CD4-positive, alpha-beta T cell treated with Interleukin-10 for 1 hour (primary cell): ENCODE measurements at regions not wholly inside any gene's neighbourhood (a gene's known extent, or its start where the extent isn't known, plus 50 kb on each side); places are given as distances from the start of the nearest gene placed in this dataset.

ENCODE experiments used
- DNase-seq: peaks from one replicate; pipeline ENCODE4 v3.0.0-alpha.2; 2020

- DNase-seq = no peak
Observed at GRCh38 chr1:56180520-56181190, 398.7 kb downstream of the PLPP3 start.

GRCh38 chr1:56179543-56179942 is 399.8 kb downstream of the PLPP3 start:
- DNase-seq = no peak

DNA sequence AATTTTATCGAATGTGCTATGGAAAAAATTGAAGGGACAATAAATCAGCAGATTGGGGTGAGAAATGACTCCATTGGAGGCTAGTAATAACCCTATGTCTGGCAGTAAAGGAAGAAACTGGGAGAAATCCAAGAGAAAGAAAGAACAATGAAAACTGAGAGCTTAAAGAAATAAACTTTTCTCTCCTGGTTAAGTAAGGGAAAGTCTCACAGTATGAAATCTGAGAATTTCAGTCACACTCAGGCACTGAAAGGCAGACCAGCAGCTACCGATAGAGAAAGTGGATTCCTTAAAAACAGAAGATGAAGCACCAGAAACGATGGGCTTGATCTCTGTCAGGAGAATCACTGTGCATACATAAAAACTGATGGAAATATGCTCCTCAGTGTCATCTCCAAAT is 404.2 kb downstream of the PLPP3 start:
- DNase-seq = no peak

DNA sequence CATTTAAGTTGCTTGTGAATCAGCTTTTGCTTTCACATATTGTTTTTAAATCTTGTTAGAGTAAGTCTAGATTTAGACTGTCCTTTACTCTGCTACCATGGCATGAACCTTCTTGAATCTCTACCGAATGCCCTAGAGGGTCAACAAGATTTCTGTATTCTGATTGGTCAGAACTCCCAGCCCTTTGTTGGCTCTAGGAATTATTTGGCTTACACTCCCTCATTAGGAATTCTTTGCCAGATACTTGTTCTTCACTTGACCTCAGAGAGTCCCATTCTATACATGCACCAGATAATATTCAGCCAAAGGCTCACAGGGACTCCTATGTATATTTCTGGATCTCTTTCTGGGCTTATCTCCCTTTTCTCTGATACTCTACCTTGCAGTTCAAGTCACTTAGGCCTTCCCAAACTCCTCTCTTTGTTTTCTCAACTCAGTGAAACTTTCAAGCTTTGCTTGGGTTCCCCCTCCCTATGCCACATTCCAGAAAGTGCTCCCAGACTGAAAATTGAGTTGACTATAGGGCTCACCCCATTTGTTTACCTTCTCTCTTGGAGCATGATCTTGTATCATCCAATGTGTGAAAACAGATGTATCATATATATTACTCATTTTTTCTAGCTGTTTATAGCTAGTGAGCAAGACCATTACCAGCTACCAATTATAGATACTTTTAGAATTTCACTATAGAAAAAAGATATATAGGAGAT is 405.0 kb downstream of the PLPP3 start:
- no peak for DNase-seq

DNA sequence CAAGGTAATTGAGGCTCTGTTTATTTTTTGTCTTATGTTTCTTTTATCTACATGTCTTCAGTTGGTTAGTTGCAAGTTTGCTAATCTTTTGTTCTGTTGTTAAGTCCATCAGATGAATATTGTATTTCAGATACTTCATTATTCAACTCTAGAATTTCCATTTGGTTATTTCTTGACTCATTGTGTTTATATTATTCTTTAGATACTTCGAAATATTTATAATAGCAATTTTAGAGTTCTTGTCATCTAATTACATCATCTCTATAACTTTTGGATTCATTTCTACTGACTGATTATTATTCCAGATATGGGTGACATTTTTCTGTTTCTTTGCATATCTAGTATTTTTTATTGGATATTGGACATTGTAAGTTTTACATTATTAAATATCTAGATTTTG is 405.6 kb downstream of the PLPP3 start:
- DNase-seq = no peak

- no peak for DNase-seq
Observed at GRCh38 chr1:56171670-56172069, 407.7 kb downstream of the PLPP3 start.

DNA sequence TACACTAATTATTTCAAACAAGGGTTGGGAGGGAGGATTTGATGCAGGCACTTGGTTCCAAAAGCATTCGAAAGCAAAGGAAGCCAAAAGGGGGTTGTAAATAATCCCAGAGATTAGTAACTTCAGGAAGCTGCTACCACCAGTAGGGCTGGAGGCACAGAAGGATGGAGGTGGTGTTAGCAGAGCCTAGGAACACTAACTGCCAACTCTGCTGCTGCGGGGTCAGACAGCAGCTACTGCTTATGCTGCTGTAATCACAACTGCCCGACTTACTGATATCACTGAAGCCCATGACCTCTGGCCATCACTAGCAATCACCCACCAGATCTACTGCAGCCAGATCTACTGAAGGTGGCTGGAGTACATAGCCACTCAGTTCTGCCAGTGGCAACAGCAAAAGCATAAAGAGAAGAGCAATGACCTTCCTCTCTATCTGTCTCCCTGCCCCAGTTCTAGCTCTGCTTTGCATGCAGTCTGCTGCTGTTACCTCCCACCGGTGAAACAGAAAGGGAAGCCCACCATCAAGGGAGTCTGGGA is 408.5 kb downstream of the PLPP3 start:
- no peak for DNase-seq

GRCh38 chr1:56169856-56170255 is 409.5 kb downstream of the PLPP3 start:
- no peak for DNase-seq

GRCh38 chr1:56168176-56168575 is 411.2 kb downstream of the PLPP3 start:
- no peak for DNase-seq

DNA sequence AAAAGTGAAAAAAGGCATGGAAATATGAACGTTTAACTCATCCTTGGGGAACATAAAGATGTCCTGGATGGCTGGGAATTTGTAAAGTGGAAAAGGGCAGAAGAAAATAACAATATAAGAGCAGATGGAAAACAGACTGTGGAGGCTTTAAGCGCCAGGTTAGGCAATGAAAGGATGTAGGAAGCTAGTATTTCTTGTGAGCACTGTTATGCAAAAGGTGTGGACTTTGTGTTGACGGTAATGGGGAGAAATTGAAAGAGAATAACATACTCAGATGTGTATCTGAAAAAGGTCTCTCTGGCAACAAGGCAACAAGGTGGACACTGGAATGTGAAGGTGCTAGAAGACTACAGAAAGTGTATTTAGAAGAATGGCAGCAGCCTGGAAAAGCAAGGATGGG is 411.8 kb downstream of the PLPP3 start:
- no peak for DNase-seq

- no peak for DNase-seq
Observed at GRCh38 chr1:56160773-56161315, 418.5 kb downstream of the PLPP3 start.

- DNase-seq = no peak
Observed at GRCh38 chr1:56156971-56157876, 422.1 kb downstream of the PLPP3 start.

DNA sequence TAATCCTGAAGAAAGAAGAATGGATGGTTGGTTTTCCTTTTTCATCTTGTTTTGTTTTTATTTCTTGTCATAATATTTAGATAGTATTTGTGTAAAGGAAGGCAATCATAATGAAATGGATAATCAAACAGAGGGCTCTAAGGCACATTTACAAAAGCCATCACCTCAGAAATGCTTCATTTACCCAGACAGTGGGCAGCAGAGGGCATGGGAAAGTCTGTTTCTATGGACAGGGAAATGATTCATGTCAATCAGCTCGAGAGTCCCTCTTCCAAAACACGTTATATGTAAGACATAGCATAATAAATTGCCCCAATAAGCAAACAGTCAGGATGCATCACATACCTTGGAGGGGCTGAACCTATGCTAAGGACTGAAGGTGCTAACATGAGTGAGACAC is 426.1 kb downstream of the PLPP3 start:
- DNase-seq = no peak

DNA sequence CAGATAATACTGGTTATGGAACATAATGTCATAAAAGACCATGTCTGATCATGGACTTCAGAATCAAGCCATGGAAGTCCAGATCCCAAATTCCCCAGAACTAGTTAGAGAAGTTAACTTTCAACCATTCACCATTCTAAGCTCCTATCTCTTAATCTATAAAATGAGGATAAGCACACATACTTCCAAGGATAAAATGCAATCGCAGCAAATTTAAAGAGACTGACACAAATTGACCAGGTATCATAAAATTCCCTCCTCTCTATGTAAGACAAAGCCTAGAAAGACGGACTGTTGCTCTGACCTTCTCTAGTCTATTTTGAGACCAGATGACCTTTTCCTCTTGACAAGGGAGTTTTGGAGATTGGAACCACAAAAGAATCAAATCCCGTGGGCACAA is 426.7 kb downstream of the PLPP3 start:
- no peak for DNase-seq

DNA sequence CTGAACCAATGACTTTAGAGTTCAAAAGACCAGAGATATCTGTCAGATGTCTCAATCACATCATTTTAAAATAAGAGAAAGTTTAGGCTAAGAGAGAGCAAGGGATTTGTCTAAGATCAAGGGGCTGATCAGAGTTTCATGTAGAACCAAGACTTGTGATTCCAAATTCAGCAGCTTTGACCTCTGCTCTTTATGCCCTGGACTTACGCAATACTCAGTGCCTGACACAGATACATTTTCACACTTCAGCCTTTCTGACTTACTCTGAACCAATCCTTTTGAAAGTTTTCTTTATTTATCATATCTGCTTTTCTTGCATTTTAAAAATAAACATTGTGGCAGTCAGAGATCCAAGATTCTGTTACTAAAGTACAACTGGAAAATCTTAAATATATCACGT is 428.0 kb downstream of the PLPP3 start:
- no peak for DNase-seq

- DNase-seq = no peak
Observed at GRCh38 chr1:56150441-56151215, 428.7 kb downstream of the PLPP3 start.

- no peak for DNase-seq
Observed at GRCh38 chr1:56149761-56150160, 429.6 kb downstream of the PLPP3 start.

DNA sequence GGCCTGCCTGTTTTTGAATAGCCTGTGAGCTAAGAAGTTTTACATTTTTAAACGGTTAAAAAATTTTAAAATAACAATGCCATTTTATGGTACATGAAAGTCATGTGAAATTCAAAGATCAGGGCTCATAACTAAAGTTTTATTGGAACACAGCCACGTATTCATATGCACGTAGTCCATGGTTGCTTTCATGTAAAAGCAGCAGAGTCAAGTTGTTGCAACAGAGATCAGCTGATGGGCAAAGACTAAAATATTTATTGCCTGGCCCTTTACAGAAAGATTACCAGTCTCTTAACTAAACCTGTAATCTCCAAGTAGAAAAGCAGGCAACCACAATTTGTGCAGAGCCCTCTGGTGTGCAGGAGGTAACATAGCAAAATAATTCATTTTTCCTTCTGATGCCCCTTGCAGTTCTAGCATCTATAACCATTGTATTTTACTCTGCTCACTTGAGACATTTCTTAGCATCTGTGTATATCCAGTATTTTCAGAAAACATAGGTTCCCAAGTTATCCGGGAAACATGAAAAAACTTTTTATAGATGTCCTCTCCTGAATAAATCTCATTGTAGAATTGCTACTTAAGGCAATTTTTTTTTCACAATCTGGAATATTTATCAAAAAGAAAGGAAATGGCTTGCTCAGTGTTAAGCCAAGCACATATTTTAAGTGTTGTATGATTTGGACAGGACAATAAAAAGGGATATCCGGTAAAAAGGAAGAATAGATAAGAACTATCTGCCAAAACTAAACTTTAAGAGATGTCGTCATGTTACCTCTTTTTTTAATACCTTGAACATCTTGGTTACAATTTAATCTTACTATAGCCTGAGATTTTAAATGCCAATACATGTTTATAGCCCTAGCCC is 430.8 kb downstream of the PLPP3 start:
- DNase-seq = no peak

DNA sequence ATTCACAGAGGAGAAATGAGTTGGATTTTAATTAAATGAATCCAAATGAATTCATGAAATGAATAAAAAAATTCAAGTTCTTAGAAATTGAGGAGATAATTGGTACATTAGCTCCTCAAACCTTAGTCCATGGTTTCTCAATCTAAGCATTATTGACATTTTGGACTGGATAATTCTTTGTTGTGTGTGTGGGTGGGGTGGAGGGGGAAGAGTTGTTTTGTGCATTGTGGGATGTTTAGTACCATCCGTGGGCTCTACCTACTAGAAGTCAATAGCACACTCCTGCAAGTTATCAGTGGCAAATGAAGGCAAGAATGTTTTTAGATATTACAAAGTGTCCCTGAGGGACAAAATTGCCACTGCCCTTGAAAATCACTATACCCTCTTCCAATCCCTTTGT is 431.9 kb downstream of the PLPP3 start:
- no peak for DNase-seq

- no peak for DNase-seq
Observed at GRCh38 chr1:56147034-56147433, 432.3 kb downstream of the PLPP3 start.

DNA sequence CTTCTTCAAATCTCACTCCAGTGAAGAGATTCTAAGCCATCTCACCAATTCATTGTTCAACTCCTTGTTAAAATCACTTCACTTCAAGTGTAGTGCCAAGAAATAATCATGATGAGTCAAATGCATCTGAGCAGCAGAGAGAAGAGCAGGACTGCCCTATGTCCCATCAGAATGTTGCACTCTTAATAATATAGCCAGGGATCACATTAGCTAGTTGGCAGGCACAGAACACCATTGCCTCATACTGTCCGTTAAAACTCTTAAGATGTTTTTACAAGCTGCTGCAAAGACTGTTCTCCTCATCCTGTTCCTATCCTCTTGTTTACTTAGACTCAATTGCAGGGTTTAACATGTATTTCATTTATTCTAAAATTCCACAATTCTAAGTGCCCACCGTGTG is 432.9 kb downstream of the PLPP3 start:
- DNase-seq = no peak
